Iris pigment epithelial cell (primary cell): ENCODE measurements at regions not wholly inside any gene's neighbourhood (a gene's known extent, or its start where the extent isn't known, plus 50 kb on each side); places are given as distances from the start of the nearest gene placed in this dataset.
"Not testable (repeated sequence)": the region's sequence is repeated elsewhere in the genome, so short reads cannot be mapped to it uniquely, and the experiment has no call there.

Source experiments
- DNase-seq: peaks from one replicate; pipeline ENCODE4 v3.0.0-alpha.2; 2011; ENCODE audit warnings: low read depth

GRCh38 chr12:20126601-20127000 lies 241.7 kb upstream of the PDE3A start:
- DNase-seq = no peak

DNA sequence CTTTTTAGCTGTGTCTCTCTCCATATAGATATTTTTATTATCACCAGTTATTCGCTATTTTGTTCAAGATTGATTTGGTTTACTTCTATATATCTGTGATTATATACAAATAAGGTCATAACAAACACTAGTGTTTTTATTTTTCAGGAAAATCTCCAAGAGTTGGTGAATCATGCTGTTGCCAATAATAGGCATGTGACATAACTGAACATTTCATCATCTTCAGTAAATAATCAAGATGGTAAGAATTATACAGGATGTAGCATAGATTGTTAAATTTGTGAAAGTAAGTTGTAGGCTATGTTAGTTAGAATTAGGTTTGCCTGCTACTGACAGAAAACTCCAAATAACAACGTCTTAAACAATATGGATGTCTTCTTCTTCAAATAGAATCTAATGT lies 240.9 kb upstream of the PDE3A start:
- peak; percentile 42 for DNase-seq

- peak; percentile 5 for DNase-seq
These were observed 239.4 kb upstream of the PDE3A start for GRCh38 chr12:20128928-20129327.

DNA sequence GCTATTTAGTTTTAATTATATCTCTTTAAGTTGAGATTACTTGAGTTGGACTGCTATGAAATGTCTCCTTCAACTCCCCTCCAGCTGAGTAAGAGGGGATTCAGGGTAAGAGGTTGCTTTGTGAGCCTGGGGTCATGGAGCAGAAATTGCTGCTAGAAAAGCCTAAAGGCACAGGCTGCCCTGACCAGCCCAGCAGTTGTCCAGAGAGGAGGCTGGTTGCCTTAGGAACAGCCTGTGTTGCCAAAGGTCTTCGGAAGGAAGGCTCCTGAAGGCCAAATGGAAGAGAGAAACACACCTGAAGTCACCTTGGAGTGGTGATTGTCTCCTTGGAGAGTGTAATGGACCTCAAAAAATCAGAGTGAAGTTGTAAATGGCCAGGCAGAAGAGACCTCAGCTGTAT lies 235.5 kb upstream of the PDE3A start:
- no peak for DNase-seq

DNA sequence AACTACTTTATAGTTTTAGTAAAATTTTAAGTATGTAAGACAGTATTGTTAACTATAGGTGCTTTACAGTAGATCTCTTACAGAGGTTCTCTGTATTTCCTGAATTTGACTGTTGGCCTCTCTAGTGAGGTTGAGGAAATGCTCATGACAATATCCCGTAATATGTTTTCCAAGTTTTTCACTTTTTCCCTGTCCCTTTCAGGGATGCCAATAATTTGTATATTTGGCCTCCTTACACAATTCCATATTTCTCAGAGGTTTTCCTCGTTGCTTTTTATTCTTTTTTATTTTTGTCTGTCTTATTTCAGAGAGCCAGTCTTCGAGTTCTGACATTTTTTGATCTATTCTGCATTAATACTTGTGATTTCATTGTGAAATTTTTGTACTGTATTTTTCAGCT lies 233.7 kb upstream of the PDE3A start:
- no peak for DNase-seq

- DNase-seq = no peak
These were observed 227.6 kb upstream of the PDE3A start for GRCh38 chr12:20140751-20141150.

- DNase-seq = peak; percentile 7
These were observed 226.0 kb upstream of the PDE3A start for GRCh38 chr12:20142316-20142715.

DNA sequence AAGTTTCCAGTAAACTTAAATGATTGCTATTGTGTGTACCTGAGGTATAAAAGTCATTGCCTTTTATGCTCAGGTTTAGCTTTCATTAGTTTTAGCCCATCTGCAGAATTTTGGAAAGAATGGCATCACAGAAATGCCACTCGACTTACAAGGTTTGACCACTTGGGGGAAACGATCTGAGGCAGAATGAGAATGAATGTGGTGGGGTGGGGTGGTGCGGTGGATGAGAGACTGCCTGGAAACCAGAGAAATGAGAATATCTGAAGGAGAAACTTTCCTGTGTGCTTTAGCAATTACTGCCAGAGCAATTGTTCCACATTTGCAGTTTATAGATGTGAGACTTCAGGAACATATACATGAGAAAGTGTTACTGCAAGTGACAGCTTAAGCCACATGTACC lies 225.4 kb upstream of the PDE3A start:
- no peak for DNase-seq

- no peak for DNase-seq
These were observed 224.0 kb upstream of the PDE3A start for GRCh38 chr12:20144341-20144740.

DNA sequence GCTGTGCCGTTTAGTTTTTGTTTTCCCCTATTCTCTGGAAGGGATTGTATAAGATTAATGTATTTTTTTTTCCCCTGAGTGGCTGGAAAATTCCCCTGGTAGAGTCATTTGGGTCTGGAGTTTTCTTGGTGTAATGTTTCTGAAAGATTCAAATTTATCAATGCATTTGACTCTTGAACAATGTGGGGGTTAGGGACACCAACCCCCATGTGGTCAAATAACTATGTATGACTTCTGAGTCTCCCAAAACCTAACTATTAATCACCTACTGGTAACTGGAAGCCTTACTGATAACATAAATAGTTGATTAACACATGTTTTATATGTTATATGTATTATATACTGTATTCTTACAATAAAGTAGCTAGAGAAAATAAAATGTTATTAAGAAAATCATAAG lies 220.1 kb upstream of the PDE3A start:
- DNase-seq = no peak

- no peak for DNase-seq
These were observed 217.4 kb upstream of the PDE3A start for GRCh38 chr12:20150835-20151422.

GRCh38 chr12:20154052-20154451 lies 214.3 kb upstream of the PDE3A start:
- peak; percentile 53 for DNase-seq

DNA sequence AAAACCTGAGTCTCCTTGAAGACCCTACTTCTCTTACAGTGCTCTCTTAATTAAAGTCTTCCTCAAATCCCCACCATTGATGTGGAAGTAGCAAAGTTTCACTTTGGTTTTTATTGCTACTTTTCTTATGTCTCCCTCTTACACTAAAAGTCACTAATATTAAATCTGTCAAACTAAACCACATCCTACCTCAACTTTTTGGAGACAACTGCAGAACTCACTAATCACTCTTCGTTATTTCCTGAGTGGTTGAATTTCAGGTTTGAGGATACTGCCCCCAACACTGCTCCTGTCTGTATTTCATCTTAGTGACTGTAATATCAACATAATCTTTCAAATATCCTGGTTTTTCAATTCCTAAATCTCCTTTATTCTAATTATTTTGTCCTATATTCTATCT lies 213.0 kb upstream of the PDE3A start:
- DNase-seq = no peak

- DNase-seq = not testable (repeated sequence)
These were observed 207.4 kb upstream of the PDE3A start for GRCh38 chr12:20160899-20161298.

GRCh38 chr12:20174528-20175175 lies 193.7 kb upstream of the PDE3A start:
- no peak for DNase-seq

- no peak for DNase-seq
These were observed 192.5 kb upstream of the PDE3A start for GRCh38 chr12:20175704-20176388.

DNA sequence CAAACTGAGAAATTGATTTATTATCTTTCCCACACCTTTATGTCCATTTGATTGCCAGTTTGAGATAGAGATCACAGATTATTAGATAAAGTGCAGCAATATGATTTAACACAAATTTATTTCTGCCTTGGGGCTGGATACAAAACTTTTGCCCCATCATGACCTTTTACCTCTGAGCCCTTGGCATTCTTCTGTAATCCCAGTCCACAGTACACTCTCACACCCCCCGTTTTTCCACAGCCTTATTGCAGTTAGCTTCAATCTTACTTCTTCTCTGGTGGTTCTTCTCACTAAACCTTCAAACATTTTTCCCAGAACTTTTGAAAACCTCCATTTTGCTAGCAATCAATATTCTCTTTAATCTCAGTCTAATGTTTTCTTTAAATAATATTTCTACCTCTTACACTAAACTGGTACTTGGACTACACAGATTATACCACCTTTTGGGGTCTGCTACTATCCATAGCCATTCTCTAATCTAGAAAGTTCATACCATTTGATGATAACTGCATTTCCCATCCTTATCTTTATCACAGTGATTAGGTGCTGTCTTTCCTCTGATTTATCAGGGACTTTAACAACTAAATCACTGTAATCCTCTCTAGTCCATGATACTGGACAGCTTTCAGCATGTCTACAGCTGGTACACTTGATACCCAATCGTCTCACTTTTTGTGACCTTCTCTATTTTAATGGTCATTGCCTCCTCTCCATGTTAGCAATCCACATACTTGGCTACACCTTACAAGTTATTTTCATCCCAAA lies 186.7 kb upstream of the PDE3A start:
- no peak for DNase-seq

DNA sequence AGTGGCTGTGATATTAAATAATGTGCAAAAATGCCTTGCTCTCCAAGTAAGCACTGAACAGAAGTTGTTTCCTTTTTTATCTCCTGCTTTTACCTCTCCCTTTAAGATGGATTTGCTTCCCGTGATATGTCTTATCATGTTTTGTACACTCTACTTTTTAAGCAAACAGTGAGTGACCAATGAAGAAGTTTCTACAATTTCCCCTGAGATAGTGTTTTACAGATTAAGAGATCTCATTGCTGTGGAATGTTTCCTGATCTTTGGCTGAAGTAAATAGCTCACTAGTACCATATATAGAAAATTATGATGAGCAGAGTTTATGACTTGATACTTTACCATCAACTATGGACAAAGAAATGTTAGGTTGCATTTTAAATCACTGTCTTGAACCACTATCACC lies 184.8 kb upstream of the PDE3A start:
- DNase-seq = peak; percentile 58

GRCh38 chr12:20184514-20184913 lies 183.8 kb upstream of the PDE3A start:
- DNase-seq = no peak

- DNase-seq = no peak
These were observed 180.9 kb upstream of the PDE3A start for GRCh38 chr12:20187456-20187855.

DNA sequence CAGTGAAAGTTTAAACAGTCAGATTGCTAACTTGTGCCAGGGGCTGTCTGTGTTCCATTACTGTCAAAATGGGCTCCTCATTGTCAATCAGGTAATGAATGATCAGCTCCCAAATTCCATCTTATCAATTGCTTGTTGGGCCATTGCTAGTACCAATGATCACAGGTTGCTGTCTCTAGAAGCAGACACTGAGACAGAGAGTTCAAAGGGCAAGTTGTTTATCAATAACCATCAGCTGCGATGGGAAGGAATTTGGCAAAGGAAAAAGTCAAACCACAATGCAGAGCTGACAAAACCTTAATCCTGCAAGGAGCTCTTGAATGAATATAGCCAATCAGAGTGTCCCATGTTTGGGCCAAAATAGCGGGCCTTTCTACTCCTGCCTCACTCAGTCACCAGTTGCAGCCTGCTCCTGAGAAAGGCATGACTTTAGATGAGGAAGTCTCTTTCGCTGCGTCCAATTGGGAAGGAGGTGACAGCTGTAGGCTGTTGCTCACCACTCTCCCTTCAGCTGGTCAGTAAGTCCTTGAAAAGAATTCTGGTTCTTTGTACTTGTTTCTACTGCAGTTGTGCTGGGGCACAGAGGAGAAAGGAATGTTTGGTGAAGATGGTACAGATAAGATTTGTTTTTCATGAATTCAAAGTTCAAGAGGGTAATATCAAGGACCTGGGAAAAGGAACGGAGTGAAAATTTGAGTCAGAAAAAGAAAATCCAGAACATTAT lies 179.2 kb upstream of the PDE3A start:
- DNase-seq = no peak

- DNase-seq = no peak
These were observed 178.6 kb upstream of the PDE3A start for GRCh38 chr12:20189767-20190166.
